ENCODE measurements at regions not wholly inside any gene's neighbourhood (a gene's known extent, or its start where the extent isn't known, plus 50 kb on each side); places are given as distances from the start of the nearest gene placed in this dataset.

DNA sequence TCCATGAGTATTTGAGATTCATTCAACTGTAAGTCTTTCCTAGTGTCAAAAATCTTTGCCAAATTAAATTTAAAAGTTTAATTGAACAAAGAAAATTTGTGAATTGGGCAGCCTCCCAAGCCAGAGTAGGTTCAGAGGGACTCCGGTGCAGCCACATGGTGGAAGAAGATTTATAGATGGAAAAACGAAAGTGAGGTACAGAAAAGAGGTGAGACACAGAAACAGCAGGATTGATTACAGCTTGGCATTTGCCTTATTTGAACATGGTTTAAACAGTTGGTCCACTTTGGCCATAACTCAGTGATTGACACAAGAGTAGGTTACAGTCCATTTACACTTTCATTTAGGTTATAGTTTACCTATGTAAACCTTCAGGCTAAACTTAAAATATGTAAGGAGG is 465.8 kb downstream of the ARL4A start:
- Histone ChIP-seq H3K4me3 (ENCODE audit: insufficient read depth, low read length, poor library complexity, severe bottlenecking) (no peak overlapping the region), H3K9me2 (replicated peaks; ENCODE audit: insufficient read depth, low read length) (no peaks in the 10 kb centered on the region), H3K27ac (ENCODE audit: low read depth, low read length) (no peak overlapping the region), H3K9ac (ENCODE audit: low read length) (no peak overlapping the region), H3K4me2 (ENCODE audit: low read depth, low read length, poor library complexity, severe bottlenecking) (no peak overlapping the region), H4K20me1 (ENCODE audit: low read depth, low read length) (no peaks in the 10 kb centered on the region), H2AFZ (ENCODE audit: low read depth, low read length, severe bottlenecking) (no peak overlapping the region), H3K9me3 (ENCODE audit: insufficient read depth, low read length) (no peaks in the 10 kb centered on the region), H3K27me3 (ENCODE audit: low read length) (no peaks in the 10 kb centered on the region), H3K79me2 (ENCODE audit: insufficient read depth, low read length) (no peaks in the 10 kb centered on the region), H3F3A (ENCODE audit: insufficient read depth) (no peaks in the 10 kb centered on the region), H3K36me3 (ENCODE audit: low read length) (no peaks in the 10 kb centered on the region)
- TF ChIP-seq, protein P1, sequence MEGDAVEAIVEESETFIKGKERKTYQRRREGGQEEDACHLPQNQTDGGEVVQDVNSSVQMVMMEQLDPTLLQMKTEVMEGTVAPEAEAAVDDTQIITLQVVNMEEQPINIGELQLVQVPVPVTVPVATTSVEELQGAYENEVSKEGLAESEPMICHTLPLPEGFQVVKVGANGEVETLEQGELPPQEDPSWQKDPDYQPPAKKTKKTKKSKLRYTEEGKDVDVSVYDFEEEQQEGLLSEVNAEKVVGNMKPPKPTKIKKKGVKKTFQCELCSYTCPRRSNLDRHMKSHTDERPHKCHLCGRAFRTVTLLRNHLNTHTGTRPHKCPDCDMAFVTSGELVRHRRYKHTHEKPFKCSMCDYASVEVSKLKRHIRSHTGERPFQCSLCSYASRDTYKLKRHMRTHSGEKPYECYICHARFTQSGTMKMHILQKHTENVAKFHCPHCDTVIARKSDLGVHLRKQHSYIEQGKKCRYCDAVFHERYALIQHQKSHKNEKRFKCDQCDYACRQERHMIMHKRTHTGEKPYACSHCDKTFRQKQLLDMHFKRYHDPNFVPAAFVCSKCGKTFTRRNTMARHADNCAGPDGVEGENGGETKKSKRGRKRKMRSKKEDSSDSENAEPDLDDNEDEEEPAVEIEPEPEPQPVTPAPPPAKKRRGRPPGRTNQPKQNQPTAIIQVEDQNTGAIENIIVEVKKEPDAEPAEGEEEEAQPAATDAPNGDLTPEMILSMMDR (IDR thresholded peaks at IDR 0.05; ENCODE audit: insufficient read depth, low read length, poor library complexity, severe bottlenecking): no peak
- TF ChIP-seq EZH2phosphoT487 (conservative IDR thresholded peaks at IDR 0.05; ENCODE audit: low read length): no peak

DNA sequence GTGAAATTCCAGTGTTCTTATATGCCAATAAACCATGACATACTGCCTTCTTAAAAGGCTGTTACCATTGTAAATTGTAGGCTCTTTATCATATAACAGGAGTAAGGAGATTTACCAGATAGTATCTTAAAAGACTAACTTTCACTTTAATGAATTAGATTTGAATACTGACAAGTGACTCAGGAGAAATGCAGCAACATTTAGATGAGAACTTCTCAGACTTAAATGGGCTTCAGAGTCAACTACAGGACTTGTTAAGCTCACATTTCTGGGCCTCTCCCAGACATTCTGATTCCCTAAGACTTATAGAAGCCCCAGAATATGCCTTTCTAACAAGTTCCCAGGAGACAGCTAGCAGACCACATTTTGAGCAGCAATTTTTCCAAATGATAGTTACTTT is 466.3 kb downstream of the ARL4A start:
- Histone ChIP-seq H3K36me3 (ENCODE audit: low read length) (no peaks in the 10 kb centered on the region), H3K9me3 (ENCODE audit: insufficient read depth, low read length) (no peaks in the 10 kb centered on the region), H3K27me3 (ENCODE audit: low read length) (no peaks in the 10 kb centered on the region), H3F3A (ENCODE audit: insufficient read depth) (no peaks in the 10 kb centered on the region), H3K4me3 (ENCODE audit: insufficient read depth, low read length, poor library complexity, severe bottlenecking) (no peak overlapping the region), H2AFZ (ENCODE audit: low read depth, low read length, severe bottlenecking) (no peak overlapping the region), H3K27ac (ENCODE audit: low read depth, low read length) (no peak overlapping the region), H3K4me2 (ENCODE audit: low read depth, low read length, poor library complexity, severe bottlenecking) (no peak overlapping the region), H4K20me1 (ENCODE audit: low read depth, low read length) (no peaks in the 10 kb centered on the region), H3K9me2 (replicated peaks; ENCODE audit: insufficient read depth, low read length) (no peaks in the 10 kb centered on the region), H3K79me2 (ENCODE audit: insufficient read depth, low read length) (no peaks in the 10 kb centered on the region), H3K9ac (ENCODE audit: low read length) (no peak overlapping the region)
- no peak for TF ChIP-seq EZH2phosphoT487 (conservative IDR thresholded peaks at IDR 0.05; ENCODE audit: low read length)

DNA sequence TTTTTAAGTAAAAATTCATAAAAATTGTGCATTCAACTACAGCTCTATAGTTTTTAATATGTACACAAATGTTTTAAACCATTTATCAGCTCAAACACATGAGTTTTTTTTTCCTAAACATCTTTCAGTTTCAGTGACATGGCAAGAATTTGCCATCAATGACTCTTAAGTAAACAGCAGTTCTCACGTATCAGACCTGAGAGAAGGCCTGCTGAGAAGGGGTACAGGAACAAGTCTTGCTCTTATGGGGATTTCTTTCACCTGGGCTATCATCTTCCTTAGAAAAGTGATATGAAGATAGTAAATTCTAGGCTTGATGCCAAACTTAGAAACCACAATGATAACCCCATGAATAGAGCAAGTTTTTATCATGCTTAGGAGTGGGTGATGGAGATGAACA is 467.8 kb downstream of the ARL4A start:
- Histone ChIP-seq H3F3A (ENCODE audit: insufficient read depth) (no peaks in the 10 kb centered on the region), H3K4me3 (ENCODE audit: insufficient read depth, low read length, poor library complexity, severe bottlenecking) (no peak overlapping the region), H3K27me3 (ENCODE audit: low read length) (no peaks in the 10 kb centered on the region), H3K36me3 (ENCODE audit: low read length) (no peaks in the 10 kb centered on the region), H3K9me3 (ENCODE audit: insufficient read depth, low read length) (no peaks in the 10 kb centered on the region), H3K9ac (ENCODE audit: low read length) (no peak overlapping the region), H2AFZ (ENCODE audit: low read depth, low read length, severe bottlenecking) (no peak overlapping the region), H3K79me2 (ENCODE audit: insufficient read depth, low read length) (no peaks in the 10 kb centered on the region), H3K27ac (ENCODE audit: low read depth, low read length) (no peak overlapping the region), H3K9me2 (replicated peaks; ENCODE audit: insufficient read depth, low read length) (no peaks in the 10 kb centered on the region), H4K20me1 (ENCODE audit: low read depth, low read length) (no peaks in the 10 kb centered on the region), H3K4me2 (ENCODE audit: low read depth, low read length, poor library complexity, severe bottlenecking) (no peak overlapping the region)
- TF ChIP-seq, protein P1 (IDR thresholded peaks at IDR 0.05; ENCODE audit: insufficient read depth, low read length, poor library complexity, severe bottlenecking): no peak
- TF ChIP-seq EZH2phosphoT487 (conservative IDR thresholded peaks at IDR 0.05; ENCODE audit: low read length): no peak

DNA sequence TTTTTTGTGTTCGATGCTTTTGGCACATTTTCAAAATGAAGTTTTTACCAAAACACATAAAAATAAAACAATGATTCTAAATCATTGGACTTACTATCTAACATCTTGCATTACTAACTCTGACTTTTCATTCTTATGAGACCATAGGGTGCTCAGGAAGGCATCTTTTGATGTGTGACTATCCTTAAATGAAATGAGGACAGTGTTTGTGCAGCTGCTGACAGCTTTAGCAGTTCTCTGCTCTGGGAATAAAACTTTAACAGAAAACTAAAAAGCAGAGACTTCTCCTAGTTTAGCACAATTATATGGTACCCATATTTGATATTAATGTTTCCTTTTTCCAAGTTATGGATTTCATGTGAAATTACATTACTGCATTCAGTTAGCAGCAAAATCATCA is 471.6 kb downstream of the ARL4A start:
- no peaks in the 10 kb centered on the region for H3K9me3 ChIP-seq (ENCODE audit: insufficient read depth, low read length)
- H3K4me2 ChIP-seq (ENCODE audit: low read depth, low read length, poor library complexity, severe bottlenecking): no peak overlapping the region
- H4K20me1 ChIP-seq (ENCODE audit: low read depth, low read length): no peaks in the 10 kb centered on the region
- H3K9me2 ChIP-seq (replicated peaks; ENCODE audit: insufficient read depth, low read length): no peaks in the 10 kb centered on the region
- H3K27me3 ChIP-seq (ENCODE audit: low read length): no peaks in the 10 kb centered on the region
- TF ChIP-seq, protein P1 (IDR thresholded peaks at IDR 0.05; ENCODE audit: insufficient read depth, low read length, poor library complexity, severe bottlenecking): no peak
- TF ChIP-seq EZH2phosphoT487 (conservative IDR thresholded peaks at IDR 0.05; ENCODE audit: low read length): no peak
- H3K36me3 ChIP-seq (ENCODE audit: low read length): no peaks in the 10 kb centered on the region
- no peaks in the 10 kb centered on the region for H3F3A ChIP-seq (ENCODE audit: insufficient read depth)
- H3K27ac ChIP-seq (ENCODE audit: low read depth, low read length): no peak overlapping the region
- H2AFZ ChIP-seq (ENCODE audit: low read depth, low read length, severe bottlenecking): no peak overlapping the region
- no peak overlapping the region for H3K4me3 ChIP-seq (ENCODE audit: insufficient read depth, low read length, poor library complexity, severe bottlenecking)
- no peaks in the 10 kb centered on the region for H3K79me2 ChIP-seq (ENCODE audit: insufficient read depth, low read length)
- no peak overlapping the region for H3K9ac ChIP-seq (ENCODE audit: low read length)

Data from SU-DHL-6 (cell line).